Activated effector memory CD4-positive, alpha-beta T cell treated with Interleukin-2 at 50 U/mL for 16 hours (primary cell): ENCODE measurements at regions not wholly inside any gene's neighbourhood (a gene's known extent, or its start where the extent isn't known, plus 50 kb on each side); places are given as distances from the start of the nearest gene placed in this dataset.
"Not testable (repeated sequence)": the region's sequence is repeated elsewhere in the genome, so short reads cannot be mapped to it uniquely, and the experiment has no call there.

Source experiments
- DNase-seq: peaks from one replicate; pipeline ENCODE4 v3.0.0-alpha.2; 2020

DNA sequence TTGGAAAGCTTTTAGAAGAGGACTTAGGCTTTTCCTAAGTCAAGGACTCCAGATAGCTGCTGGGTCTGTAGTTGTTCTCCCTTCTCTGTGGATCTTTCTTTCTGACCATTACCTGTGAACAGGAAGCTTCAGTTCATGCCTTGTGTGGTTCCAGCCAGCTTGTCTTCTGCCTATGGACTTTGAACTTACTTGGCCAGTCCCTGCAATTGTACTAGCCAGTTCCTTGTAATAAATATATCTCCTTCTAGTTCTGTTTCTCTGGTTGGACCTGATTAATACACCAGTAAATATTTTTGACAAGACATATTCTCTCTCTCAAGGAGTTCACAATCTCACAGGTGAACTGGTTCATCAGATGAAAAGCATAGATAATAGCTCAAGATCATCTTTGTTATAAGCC is 341.3 kb upstream of the DPPA4 start:
- no peak for DNase-seq

DNA sequence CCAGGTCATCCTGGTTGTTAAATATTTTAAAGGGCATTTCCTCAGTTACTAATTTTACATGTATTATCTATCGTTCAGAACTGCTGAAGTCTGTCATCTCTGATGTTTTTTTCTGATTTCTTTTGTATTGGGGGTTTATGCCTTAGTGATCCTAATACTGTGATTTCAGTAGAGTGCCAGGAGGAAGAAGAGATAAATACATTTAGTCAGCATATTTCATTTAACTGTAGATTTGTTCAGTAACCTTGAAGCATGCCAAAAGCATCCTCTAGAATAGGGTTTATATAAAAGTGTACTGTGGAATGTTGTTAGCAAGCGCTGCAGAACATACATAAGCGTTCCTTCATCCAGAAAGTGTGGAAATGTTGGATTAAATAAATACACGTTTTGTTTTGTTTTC is 342.3 kb upstream of the DPPA4 start:
- no peak for DNase-seq

GRCh38 chr3:109683746-109684145 is 346.4 kb upstream of the DPPA4 start:
- no peak for DNase-seq

DNA sequence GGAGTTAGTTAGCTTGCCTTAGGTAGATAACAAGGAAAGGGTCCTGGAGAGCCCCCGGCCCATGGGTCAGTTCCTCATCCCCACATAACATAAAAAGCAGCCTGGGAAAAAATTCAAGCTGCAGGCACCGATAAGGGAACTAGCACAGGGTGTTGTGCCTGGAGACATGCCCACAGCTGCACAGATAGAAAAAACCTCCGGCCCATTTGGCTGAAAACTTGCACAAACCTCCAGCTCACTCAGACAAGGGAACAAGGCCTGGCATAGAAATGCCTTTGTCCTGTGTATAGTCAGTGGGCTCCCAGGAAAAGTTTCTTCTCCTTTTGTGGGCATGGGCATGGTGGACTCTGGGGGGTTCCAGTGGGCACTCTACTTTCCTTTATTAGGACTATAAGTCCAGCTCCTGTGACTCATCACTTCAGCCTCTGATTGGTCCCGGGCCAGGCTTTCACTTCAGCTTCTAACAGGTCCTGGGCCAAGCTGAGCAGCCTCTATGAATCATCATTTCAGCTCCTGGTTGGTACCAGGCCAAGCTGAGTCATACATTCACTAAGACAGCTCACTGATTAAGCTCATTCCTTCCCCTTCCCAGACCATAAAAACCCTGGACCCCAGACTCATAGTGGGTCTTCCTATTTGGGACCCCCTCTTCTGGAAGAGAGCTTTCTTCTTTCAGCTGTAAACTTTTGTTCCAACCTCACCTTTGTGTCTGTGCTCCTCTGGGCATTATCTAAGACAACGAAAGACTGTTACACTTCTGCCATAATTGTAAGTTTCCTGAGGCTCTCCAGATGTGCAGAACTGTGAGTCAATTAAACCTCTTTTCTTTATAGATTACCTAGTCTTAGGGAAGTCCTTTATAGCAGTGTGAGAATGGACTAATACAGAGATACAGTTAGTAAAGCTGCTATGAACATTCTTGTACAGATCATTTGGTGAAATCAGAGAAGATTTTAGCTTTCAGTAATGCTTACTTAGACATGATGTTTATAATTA is 348.0 kb upstream of the DPPA4 start:
- DNase-seq: no peak

DNA sequence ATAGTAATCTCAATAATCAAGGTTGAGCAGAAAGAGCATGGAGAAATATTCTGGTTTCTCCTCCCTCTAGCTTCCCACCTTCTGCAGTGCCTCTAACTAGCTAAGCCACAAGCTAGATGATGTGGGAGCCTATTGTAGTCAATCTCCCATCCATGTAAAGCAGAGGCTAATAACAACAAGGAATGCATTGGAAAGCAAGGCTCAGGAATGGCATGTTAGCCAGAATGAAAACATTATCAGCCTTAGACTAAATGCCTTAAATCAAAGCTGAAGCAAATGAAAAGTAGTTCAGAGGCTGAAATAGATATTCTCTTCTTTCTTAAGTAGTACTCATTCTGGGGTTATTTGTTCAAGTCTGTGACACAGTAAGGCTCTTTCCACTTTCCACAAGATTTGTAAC is 350.3 kb upstream of the DPPA4 start:
- no peak for DNase-seq

DNA sequence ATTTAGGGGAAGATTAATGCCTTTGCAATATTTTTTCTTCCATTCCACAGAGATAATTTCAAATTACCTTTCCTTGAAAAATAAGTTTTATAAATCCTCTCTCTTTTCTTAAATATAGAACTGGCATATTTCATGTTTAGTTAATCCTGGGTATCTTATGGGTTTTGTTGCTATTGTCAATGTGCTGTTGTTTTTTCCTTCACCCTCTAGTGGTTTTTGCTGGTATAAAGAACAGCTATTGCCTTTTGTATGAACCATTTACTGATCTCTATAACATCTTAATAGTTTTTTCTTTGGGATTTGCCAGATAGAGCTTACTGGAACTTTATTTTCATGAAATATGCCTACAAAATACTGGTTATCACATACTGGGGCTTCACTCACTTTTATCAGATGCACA is 359.6 kb upstream of the DPPA4 start:
- no peak for DNase-seq

DNA sequence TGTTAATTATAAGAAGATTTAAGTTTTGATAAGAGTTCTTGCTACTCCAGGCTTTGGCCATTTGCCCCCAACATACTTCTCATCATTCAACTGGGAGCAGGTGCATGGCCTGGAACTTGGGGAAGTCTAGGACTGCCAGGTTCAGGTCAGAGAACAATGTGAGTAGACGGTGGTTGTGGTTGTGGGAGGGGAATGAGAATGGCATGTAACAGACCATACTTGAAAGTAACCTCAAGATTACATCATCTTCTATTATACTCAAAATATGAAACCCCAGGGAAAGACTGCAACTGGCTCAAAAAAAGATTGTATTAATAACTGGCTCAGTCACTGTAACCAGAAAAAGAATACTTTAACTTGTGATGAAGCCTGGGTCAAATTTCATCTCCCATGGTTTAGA is 364.9 kb upstream of the DPPA4 start:
- no peak for DNase-seq

- DNase-seq: no peak
Observed at GRCh38 chr3:109702976-109703375, 365.6 kb upstream of the DPPA4 start.

DNA sequence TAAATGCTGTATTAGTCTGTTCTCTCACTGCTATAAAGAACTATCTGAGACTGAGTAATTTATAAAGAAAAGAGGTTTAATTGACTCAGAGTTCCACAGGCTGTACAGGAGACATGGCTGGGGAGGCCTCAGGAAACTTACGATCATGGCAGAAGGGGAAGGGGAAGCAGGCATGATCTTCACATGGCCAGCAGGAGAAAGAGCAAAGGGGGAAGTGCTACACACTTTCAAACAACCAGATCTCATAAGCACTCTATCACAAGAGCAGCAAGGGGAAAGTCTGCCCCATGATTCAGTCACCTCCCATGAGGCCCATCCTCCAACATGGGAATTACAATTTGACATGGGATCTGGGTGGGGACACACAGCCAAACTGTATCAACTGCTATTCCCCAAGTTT is 367.8 kb upstream of the DPPA4 start:
- not testable (repeated sequence) for DNase-seq

GRCh38 chr3:109707617-109708016 is 370.3 kb upstream of the DPPA4 start:
- no peak for DNase-seq

GRCh38 chr3:109713288-109713687 is 375.9 kb upstream of the DPPA4 start:
- no peak for DNase-seq

DNA sequence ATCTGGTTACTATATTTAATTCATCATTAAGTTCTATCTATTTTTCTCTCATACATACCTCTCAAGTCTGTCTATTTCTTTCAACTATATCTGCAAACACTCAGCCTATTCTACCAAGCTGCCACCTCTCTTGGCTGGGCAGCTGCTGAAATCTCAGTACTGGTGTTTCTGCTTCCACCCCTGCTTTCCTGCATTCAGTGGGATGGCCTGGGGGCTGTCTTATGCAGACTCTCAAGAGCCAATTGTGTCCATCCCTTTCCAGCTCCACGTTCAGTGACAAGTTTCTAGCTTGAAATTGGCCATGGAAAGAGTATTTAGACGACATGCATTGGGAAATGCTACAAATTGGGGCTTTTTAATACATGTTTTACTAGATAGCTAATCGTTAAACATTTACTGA is 378.4 kb upstream of the DPPA4 start:
- no peak for DNase-seq

GRCh38 chr3:109718850-109719249 is 381.5 kb upstream of the DPPA4 start:
- no peak for DNase-seq

GRCh38 chr3:109728861-109729494 is 391.6 kb upstream of the DPPA4 start:
- DNase-seq: no peak

DNA sequence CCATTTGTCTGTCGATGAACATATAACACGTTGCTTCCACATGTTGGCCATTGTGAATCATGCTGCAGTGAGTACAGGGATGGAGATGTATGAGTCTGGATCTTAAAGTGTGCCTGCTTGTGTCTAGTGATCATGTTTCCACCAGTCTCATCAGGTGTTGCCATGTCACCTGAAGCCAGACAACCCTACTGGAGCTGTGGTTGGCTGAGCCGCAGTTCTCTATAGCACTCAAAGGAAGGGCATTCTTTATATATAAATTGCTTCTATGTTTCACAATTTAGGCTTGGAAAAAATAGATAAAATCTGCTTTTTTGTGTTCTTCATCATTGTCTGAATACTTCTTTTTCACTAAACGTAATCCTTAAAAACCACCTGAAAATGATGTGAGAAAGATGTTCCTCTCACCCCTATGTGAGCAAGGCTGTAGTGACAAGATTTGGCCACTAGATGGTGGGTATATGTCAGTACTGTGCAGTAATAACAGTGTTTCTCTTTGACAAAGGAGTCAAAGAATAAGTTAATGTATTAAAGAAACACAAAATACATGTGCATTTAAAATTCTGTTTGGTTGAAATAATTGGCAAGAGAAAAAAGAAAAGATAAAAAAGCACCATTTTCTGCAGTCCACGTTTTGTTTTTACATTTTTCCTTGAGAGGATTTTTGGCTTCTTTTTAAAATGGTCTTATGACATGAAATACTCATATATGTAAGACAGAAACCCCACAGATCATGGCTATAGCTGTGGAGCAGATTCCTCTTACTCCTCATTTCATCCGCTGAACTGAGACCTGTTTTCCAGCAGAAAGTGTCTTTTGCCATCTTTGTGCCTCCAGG is 394.5 kb upstream of the DPPA4 start:
- no peak for DNase-seq

DNA sequence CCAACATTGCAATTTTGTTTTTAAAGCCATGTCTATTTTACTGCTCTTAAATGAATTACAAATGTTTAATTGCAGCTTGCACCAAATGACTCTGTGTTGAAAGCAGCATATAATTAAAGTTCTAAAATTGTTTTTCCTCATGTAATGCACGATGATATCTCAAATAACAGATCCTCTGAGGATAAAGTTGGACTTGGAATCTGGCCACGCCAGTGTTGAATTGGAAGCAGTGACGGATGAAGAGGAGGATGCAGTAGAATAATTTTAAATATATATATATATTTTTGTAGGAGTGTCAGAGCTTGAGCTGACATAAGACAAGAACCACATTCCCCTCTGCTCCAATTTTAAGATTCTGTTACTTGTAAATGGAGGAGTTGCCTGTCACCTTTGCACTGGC is 406.6 kb upstream of the DPPA4 start:
- DNase-seq: no peak

DNA sequence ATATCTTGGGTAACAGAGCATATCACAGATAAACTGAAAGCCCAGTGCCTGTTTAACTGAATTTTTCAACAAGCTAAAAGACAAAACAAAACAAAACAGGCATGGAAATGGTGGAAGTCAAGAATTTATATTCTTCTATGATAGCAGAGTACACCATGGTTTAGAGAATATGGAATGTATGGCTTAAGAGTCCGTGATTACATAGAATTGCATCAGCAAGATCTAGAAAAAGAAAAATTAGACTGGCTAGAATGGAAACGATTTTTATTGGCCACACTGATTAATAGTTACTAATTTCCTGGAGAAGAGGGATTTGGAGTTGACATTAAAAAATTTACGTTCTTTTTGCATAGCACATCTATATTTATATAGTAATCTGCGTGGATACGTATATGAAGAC is 435.2 kb upstream of the DPPA4 start:
- DNase-seq: no peak

GRCh38 chr3:109774108-109774507 is 436.8 kb upstream of the DPPA4 start:
- no peak for DNase-seq

GRCh38 chr3:109784285-109784684 is 446.9 kb upstream of the DPPA4 start:
- DNase-seq: no peak

DNA sequence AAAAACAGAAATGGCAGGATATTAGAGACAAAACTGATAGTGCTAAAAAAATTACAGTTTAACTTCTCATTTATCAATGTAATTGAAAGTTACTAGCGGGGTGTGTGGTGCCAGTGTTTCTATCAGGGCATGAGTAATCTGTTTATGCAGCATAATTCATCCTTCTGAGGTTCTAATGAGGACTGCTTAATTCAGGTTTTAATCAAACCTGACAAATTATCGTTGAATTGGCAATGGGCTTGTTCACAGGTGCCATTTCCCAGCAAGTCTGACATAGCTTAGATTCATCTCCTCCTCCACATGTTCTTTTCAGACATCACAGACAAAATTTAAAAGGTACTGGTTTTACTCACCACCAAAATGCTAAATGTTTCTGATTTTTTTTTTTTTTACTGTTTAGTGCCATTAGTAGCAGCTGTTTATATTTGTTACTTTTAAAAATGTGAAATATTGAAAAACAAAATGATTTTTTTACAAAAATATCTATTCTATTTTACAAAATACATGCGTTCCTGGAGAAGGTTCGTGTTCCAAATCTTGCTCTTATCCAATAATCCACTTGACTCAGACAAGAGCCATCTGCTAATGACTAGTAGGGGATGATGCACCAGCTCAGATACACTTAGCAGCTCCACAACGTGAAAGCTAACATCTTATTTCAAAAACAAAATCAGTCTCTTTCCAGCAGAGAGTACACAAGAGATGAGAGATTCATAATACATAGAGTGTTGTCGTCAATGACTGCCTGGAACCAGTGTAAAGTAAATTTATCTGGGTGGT is 447.7 kb upstream of the DPPA4 start:
- DNase-seq: no peak

DNA sequence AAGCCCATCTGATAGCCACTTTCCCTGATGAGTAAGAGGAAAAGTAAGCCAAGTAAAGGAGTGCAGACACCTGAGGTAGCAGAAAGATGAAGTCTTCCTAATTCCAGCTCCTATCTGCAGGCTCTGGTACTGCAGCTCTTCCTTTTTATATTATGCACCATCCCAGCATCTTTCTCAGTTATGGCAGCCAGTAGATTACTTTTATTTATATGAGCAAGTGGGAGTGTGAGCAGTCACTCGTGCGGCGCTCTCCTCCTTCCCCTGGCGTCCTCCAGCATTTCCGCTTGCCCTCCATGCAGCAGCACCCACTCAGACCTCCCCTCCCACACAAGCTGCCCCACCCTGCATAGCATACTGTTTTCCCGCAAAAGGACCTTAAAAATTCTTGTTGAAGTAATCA is 465.9 kb upstream of the DPPA4 start:
- no peak for DNase-seq

DNA sequence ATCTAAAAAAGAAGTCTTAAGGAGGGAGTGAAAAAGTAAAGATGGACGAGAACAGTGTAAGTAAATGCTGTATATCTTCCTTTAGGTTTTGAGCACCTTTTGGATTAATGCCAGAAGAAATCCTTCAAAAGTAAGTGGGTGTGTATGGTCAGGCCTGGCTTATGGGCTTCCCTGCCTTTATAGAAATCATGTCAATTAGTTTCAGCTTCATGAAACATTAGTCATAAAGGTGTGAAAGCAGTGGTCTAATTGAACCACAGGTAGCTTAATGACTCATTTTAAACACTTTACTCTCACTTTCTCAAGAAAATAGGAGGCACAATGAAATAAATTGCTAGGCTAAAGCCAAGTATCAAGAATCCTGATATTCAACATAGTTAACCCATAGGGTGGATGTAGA is 467.4 kb upstream of the DPPA4 start:
- no peak for DNase-seq

DNA sequence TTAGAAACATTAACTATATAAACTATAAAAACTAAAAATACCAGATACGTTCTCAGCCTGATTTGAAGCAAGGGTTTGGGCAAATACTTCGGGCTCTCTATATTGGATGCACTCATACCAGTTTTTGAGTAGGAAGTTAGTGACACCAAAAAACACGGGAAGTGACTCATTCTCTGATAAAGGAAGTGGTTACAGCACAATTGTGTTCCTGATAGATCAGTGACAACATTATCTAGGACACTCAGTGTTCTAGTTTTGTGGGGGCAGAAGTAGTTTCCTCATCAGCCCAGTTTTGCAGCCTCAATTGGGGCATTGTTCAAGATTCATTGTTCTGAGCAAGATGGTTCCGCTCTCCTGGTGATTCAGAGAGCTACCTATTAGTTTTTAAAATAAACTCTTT is 469.6 kb upstream of the DPPA4 start:
- peak; percentile 21 for DNase-seq
